Gastroesophageal sphincter (tissue), 3 donors: ENCODE measurements at regions not wholly inside any gene's neighbourhood (a gene's known extent, or its start where the extent isn't known, plus 50 kb on each side); places are given as distances from the start of the nearest gene placed in this dataset.

Source experiments
- EP300 ChIP-seq: sonication (generic); formaldehyde crosslinking; IDR thresholded peaks from one replicate; pipeline ENCODE4 v1.6.1; 2017; ENCODE audit warnings: antibody characterized with exemption, mild to moderate bottlenecking
- POLR2A ChIP-seq, 2 donors: fragments of 450-650 bp; IDR thresholded peaks; one replicate each; pipeline ENCODE4 v1.6.1; 2017; ENCODE audit warnings: antibody characterized with exemption in 2 of 2, mild to moderate bottlenecking in 2 of 2, moderate library complexity in 1 of 2
- POLR2AphosphoS5 ChIP-seq: sonication (generic); formaldehyde crosslinking; IDR thresholded peaks from one replicate; pipeline ENCODE4 v1.6.1; 2017; ENCODE audit warnings: antibody characterized with exemption
- TF ChIP-seq, protein P1 (sequence below), 4 experiments: fragments of 200-600 bp in 2 of 4; fragments of 450-650 bp in 2 of 4; sonication (generic) in 1 of 4; IDR thresholded peaks; one replicate each; pipeline ENCODE4 v1.5.1; 2017 to 2019; ENCODE audit warnings: antibody characterized with exemption in 4 of 4, mild to moderate bottlenecking in 2 of 4, moderate library complexity in 2 of 4

DNA sequence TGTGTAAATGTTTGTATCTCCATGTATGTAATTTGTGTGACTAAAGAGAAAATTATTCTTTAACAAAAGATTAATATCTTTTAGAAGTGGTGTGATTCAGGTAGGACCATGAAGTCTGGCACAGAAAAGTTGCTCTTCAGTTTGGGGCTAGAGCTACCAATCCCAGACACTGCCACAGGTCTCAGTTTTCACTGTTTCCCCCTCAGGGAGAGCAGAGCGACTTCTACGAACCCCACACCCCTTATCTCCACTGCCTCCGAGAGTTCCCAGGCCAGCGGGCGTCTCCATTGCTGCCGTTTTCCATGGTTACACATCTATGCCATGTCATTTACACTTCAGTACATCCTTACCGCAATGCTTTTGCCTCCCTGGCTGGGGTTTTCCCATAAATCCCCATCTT lies 93.0 kb upstream of the SMYD2 start:
- TF ChIP-seq POLR2AphosphoS5: no peak
- TF ChIP-seq, protein P1, sequence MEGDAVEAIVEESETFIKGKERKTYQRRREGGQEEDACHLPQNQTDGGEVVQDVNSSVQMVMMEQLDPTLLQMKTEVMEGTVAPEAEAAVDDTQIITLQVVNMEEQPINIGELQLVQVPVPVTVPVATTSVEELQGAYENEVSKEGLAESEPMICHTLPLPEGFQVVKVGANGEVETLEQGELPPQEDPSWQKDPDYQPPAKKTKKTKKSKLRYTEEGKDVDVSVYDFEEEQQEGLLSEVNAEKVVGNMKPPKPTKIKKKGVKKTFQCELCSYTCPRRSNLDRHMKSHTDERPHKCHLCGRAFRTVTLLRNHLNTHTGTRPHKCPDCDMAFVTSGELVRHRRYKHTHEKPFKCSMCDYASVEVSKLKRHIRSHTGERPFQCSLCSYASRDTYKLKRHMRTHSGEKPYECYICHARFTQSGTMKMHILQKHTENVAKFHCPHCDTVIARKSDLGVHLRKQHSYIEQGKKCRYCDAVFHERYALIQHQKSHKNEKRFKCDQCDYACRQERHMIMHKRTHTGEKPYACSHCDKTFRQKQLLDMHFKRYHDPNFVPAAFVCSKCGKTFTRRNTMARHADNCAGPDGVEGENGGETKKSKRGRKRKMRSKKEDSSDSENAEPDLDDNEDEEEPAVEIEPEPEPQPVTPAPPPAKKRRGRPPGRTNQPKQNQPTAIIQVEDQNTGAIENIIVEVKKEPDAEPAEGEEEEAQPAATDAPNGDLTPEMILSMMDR (IDR thresholded peaks at IDR 0.05): no peak
- TF ChIP-seq EP300: no peak
- TF ChIP-seq POLR2A (IDR thresholded peaks at IDR 0.05): no peak
